ENCODE measurements at regions not wholly inside any gene's neighbourhood (a gene's known extent, or its start where the extent isn't known, plus 50 kb on each side); places are given as distances from the start of the nearest gene placed in this dataset.
"Not testable (repeated sequence)": the region's sequence is repeated elsewhere in the genome, so short reads cannot be mapped to it uniquely, and the experiment has no call there.

- no peaks in the 10 kb centered on the region for H3K27me3 ChIP-seq (ENCODE audit: insufficient read depth, poor library complexity, severe bottlenecking)
- no peak for DNase-seq (ENCODE audit: low read depth in 1 of 2, low spot score in 1 of 2)
- TF ChIP-seq POLR2AphosphoS5 (IDR thresholded peaks at IDR 0.05; ENCODE audit: low read depth) (no peak), SPI1 (IDR thresholded peaks at IDR 0.05; ENCODE audit: borderline replicate concordance, low read depth) (no peak), GABPA (IDR thresholded peaks at IDR 0.05; ENCODE audit: low read depth) (no peak), CTCF (IDR thresholded peaks at IDR 0.05; ENCODE audit: insufficient read depth, low read length) (no peak), REST (IDR thresholded peaks at IDR 0.05; ENCODE audit: insufficient replicate concordance, low read depth) (no peak)
- no peak overlapping the region for H3K27ac ChIP-seq (replicated peaks)
- no peak overlapping the region for H3K4me3 ChIP-seq (replicated peaks; ENCODE audit: insufficient read depth, low read length)
These were observed 87.9 kb downstream of the VCPKMT start for GRCh38 chr14:50028458-50028857.

- TF ChIP-seq GABPA (IDR thresholded peaks at IDR 0.05; ENCODE audit: low read depth) (no peak), POLR2AphosphoS5 (IDR thresholded peaks at IDR 0.05; ENCODE audit: low read depth) (no peak), REST (IDR thresholded peaks at IDR 0.05; ENCODE audit: insufficient replicate concordance, low read depth) (no peak), SPI1 (IDR thresholded peaks at IDR 0.05; ENCODE audit: borderline replicate concordance, low read depth) (no peak), CTCF (IDR thresholded peaks at IDR 0.05; ENCODE audit: insufficient read depth, low read length) (no peak)
- Histone ChIP-seq H3K4me3 (replicated peaks; ENCODE audit: insufficient read depth, low read length) (no peak overlapping the region), H3K27me3 (ENCODE audit: insufficient read depth, poor library complexity, severe bottlenecking) (no peaks in the 10 kb centered on the region), H3K27ac (replicated peaks) (no peak overlapping the region)
- no peak for DNase-seq (ENCODE audit: low read depth in 1 of 2, low spot score in 1 of 2)
These were observed 86.3 kb downstream of the VCPKMT start for GRCh38 chr14:50030036-50030435.

GRCh38 chr14:50030911-50031310 is 85.5 kb downstream of the VCPKMT start:
- H3K27me3 ChIP-seq (ENCODE audit: insufficient read depth, poor library complexity, severe bottlenecking); H3K4me3 ChIP-seq (replicated peaks; ENCODE audit: insufficient read depth, low read length); H3K27ac ChIP-seq (replicated peaks); DNase-seq (ENCODE audit: low read depth in 1 of 2, low spot score in 1 of 2): not testable (repeated sequence)

- Histone ChIP-seq H3K27me3 (ENCODE audit: insufficient read depth, poor library complexity, severe bottlenecking) (no peaks in the 10 kb centered on the region), H3K4me3 (replicated peaks; ENCODE audit: insufficient read depth, low read length) (no peak overlapping the region), H3K27ac (replicated peaks) (no peak overlapping the region)
- TF ChIP-seq CTCF (IDR thresholded peaks at IDR 0.05; ENCODE audit: insufficient read depth, low read length), result no peak
- TF ChIP-seq REST (IDR thresholded peaks at IDR 0.05; ENCODE audit: insufficient replicate concordance, low read depth), result no peak
- DNase-seq (ENCODE audit: low read depth in 1 of 2, low spot score in 1 of 2), result no peak
These were observed 84.6 kb downstream of the VCPKMT start for GRCh38 chr14:50031602-50032313.

GRCh38 chr14:50032462-50033167 is 83.8 kb downstream of the VCPKMT start:
- not testable (repeated sequence) for H3K4me3 ChIP-seq (replicated peaks; ENCODE audit: insufficient read depth, low read length); H3K27me3 ChIP-seq (ENCODE audit: insufficient read depth, poor library complexity, severe bottlenecking); H3K27ac ChIP-seq (replicated peaks); DNase-seq (ENCODE audit: low read depth in 1 of 2, low spot score in 1 of 2)
